ENCODE measurements at regions not wholly inside any gene's neighbourhood (a gene's known extent, or its start where the extent isn't known, plus 50 kb on each side); places are given as distances from the start of the nearest gene placed in this dataset.
"Not testable (repeated sequence)": the region's sequence is repeated elsewhere in the genome, so short reads cannot be mapped to it uniquely, and the experiment has no call there.

GRCh38 chr17:77832180-77832560, 126.3 kb upstream of the TNRC6C start:
- no peak for DNase-seq

GRCh38 chr17:77833769-77834168, 124.7 kb upstream of the TNRC6C start:
- DNase-seq, result no peak

GRCh38 chr17:77834170-77835115, 124.1 kb upstream of the TNRC6C start:
- peak; percentile 49 for DNase-seq

GRCh38 chr17:77836557-77837041, 121.9 kb upstream of the TNRC6C start:
- DNase-seq, result no peak

GRCh38 chr17:77837072-77837471, 121.4 kb upstream of the TNRC6C start:
- not testable (repeated sequence) for DNase-seq

GRCh38 chr17:77837917-77838316, 120.6 kb upstream of the TNRC6C start:
- DNase-seq, result no peak

- no peak for DNase-seq
Observed at GRCh38 chr17:77838748-77839697, 119.5 kb upstream of the TNRC6C start.

DNA sequence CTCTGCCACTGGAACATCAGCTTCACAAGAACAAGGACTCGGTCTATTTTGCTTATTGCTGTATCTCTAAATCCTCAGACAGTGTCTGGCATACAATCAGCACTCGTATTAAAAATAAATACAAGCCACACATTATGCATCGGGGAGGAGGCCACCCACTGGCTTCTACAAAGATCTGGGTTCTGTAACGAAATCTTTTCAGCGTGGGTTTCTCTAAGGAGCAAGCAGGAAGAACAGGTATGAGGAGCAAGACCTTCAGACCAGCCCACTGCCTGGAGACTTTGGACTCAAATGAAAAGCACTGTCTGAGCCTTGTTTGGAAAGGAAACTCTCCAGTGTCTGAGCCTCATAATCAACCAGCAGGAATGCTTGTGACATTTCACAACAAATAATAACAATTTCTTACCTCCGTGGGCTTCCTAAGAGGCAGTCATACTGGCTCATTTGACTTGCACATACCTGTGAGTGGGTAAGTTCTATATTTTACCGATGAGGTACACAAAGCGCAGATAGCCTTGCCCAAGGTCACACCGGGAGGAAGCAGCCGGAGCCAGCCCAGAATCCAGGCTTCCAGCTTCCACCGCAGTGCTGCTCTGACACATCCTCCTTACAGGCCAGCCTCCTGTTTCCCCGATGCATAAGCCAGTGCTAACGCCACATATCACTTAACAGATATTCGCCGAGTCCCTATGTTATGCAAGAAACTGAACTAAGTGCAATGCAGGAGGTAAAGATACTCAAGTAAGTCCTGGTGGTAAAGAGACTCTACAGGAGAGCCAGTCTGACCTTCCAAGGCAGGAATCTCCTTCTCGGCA, 118.6 kb upstream of the TNRC6C start:
- DNase-seq, result no peak

GRCh38 chr17:77840513-77841165, 117.9 kb upstream of the TNRC6C start:
- no peak for DNase-seq

- DNase-seq, result peak; percentile 64
Observed at GRCh38 chr17:77841742-77842527, 116.6 kb upstream of the TNRC6C start.

GRCh38 chr17:77842528-77843147, 115.9 kb upstream of the TNRC6C start:
- no peak for DNase-seq

DNA sequence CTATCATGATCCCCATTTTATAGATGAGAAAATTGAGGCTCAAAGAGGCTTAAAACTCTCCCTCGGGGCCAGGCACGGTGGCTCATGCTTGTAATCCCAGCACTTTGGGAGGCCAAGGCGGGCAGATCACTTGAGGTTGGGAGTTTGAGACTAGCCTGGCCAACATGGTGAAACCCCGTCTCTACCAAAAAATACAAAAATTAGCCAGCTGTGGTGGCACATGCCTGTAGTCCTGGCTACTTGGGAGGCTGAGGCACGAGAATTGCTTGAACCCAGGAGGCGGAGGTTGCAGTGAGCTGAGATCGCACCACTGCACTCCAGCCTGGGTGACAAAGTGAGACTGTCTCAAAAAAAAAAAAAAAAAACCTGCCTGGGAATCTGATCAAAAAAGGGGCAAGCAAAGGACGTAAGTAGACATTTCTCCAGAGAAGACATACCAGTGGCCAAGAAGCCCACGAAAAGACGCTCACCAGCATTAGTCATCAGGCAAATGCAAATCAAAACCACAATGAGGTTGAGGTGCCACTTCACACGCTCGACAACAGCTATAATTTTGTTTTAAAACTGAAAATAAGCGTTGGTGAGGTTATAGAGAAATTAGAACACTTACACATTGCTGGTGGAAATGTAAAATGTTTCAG, 115.1 kb upstream of the TNRC6C start:
- DNase-seq, result not testable (repeated sequence)

- no peak for DNase-seq
Observed at GRCh38 chr17:77843896-77844295, 114.6 kb upstream of the TNRC6C start.

DNA sequence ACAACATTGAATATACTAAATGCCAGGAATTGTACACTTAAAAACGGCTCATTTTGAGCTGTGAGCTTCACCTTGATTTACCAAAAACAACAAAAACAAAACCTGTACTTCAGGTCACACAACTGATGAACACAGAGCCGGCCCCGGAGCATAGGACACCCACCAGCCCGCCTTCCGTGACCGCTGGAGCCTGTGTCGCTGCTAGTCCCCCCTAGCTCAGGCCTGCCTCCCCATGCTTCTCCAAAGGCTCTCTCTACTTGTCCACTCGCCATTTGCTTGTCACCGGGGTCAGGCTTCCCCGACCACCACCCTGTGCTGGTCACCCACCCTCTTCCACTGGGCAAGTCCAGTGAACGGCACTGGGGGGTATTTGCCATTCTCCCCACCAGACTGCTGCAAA, 113.8 kb upstream of the TNRC6C start:
- no peak for DNase-seq

DNA sequence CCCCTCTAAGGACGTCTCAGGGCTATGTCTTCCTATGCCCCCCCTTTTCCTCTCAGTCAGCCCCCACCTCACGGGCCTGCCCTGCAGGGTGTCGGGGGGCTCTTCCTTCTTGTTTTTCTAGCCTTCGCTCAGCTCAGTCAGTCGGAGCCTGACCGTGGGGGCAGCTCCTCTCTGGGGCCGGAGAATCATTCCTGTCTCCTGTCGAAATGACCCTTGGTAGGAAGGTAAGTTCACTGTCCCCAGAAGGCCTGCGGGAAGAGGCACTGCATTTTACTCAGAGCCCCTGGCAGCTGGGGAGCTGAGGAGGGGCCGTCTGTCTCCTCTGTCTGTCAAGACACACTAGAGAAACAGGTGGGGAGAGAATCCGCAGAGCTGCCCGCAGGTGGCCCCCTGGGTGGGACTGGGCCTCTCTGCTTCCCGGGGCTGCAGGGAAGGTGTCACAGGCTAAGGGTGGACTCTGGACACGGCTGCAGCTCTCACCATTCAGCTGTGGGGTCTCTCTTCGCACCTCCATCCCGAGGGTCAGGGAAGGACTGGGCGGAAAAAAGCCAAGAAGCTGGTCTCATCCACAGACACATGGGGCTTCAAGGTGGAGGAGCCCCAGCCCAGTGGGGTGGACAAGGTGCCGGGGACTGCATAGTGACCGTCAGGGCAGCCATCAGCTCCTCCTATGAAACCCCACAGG, 112.8 kb upstream of the TNRC6C start:
- no peak for DNase-seq

DNA sequence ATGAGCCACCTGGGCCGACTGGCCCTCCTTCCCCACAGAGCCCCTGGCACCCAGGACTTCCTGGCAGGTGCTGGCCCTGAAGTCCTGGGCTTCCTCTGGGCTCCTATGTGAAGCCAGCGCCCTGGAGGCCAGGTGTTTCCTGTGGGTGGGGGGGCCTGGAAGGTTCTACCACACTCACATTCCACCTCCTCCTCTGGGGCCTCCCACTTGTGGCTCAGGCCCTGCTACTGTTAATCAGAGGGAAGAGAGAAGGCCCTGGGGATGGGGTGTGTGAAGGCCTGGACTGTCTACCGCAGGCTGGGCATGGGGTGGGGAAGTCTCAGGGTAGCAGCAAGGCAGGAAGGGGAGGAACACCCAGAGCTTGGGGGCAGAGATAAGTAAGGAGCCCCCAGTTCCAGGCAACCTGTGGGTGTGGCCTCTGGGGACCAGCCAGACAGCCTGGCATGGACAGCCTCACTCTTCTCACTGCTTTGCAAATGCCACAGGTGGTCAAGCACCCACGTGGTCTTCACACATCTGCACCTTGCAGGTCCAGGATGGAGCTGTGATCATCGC, 111.9 kb upstream of the TNRC6C start:
- no peak for DNase-seq

- DNase-seq, result no peak
Observed at GRCh38 chr17:77847221-77848085, 111.0 kb upstream of the TNRC6C start.

GRCh38 chr17:77848257-77848656, 110.2 kb upstream of the TNRC6C start:
- DNase-seq, result no peak
